ENCODE measurements at regions not wholly inside any gene's neighbourhood (a gene's known extent, or its start where the extent isn't known, plus 50 kb on each side); places are given as distances from the start of the nearest gene placed in this dataset.

DNA sequence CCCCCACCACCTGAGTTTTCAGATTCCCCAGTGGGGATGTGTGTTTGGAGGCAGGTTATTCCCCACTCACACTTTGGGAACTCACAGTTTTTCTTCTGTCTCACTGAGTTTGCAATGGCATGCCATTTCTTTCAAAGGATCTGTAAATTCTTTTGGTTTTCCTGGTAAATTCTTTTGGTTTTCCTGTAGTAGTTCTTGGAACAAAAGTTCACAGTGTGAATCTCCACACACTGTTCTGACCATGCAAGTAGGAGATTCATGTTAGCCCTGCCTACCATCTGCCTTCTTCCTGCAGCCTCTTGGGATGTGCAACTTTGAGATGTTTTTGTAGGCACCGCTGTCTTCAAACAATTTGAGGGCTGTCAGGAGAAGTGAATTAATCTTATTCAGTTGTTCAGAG is 165.6 kb upstream of the OGFRL1 start:
- DNase-seq = no peak
- intact Hi-C loops (cut with micrococcal nuclease) = no loop called here
- no peak overlapping the region for H3K4me2 ChIP-seq (replicated peaks; ENCODE audit: extremely low read depth, low read length, poor library complexity, severe bottlenecking)
- no peak overlapping the region for H2AFZ ChIP-seq (ENCODE audit: insufficient read depth, low read depth, low read length, poor library complexity, severe bottlenecking)
- no peaks in the 10 kb centered on the region for H3K27me3 ChIP-seq (ENCODE audit: control insufficient read depth in 2 of 2, insufficient read depth in 2 of 2, low read length in 2 of 2)
- H3K79me2 ChIP-seq (ENCODE audit: insufficient read depth, low read length) = no peaks in the 10 kb centered on the region
- H3K4me3 Mint-ChIP-seq = no peak overlapping the region
- H3K9me3 Mint-ChIP-seq = peaks cover 24 to 49% (median 35%) of the 10 kb centered on the region in 7 donors
- no CpG with 5 or more reads among the region's 1 CpG for WGBS (ENCODE audit: insufficient coverage)
- no peaks in the 10 kb centered on the region for H3K36me3 ChIP-seq (replicated peaks in 1 of 2; ENCODE audit: control insufficient read depth in 1 of 2, insufficient read depth in 2 of 2, low read length in 2 of 2)
- H3K27ac ChIP-seq (ENCODE audit: low read depth in 1 of 2, low read length in 2 of 2) = no peak overlapping the region
- H4K20me1 ChIP-seq (ENCODE audit: insufficient read depth, low read length) = no peaks in the 10 kb centered on the region
- no peak overlapping the region for H3K27ac Mint-ChIP-seq
- no peaks in the 10 kb centered on the region for H3K4me1 ChIP-seq (ENCODE audit: control insufficient read depth in 1 of 2, insufficient read depth in 2 of 2, low read length in 2 of 2)
- H3K4me3 ChIP-seq (replicated peaks in 1 of 3; ENCODE audit: low read depth in 2 of 3, low read length in 3 of 3) = no peak overlapping the region
- H3K36me3 Mint-ChIP-seq = peaks cover 0 to 2% of the 10 kb centered on the region in 2 donors
- no peaks in the 10 kb centered on the region for H3K27me3 Mint-ChIP-seq (ENCODE audit: low read depth in 3 of 3)
- peaks cover 6 to 19% of the 10 kb centered on the region in 2 donors for H3K9me3 ChIP-seq (replicated peaks in 1 of 2; ENCODE audit: control insufficient read depth in 1 of 2, insufficient read depth in 1 of 2, low read length in 2 of 2)
- H3K4me1 Mint-ChIP-seq = peaks cover 1% of the 10 kb centered on the region
- H3K9ac ChIP-seq (ENCODE audit: insufficient read depth, low read length, poor library complexity, severe bottlenecking) = no peak overlapping the region
- TF ChIP-seq, protein P1, sequence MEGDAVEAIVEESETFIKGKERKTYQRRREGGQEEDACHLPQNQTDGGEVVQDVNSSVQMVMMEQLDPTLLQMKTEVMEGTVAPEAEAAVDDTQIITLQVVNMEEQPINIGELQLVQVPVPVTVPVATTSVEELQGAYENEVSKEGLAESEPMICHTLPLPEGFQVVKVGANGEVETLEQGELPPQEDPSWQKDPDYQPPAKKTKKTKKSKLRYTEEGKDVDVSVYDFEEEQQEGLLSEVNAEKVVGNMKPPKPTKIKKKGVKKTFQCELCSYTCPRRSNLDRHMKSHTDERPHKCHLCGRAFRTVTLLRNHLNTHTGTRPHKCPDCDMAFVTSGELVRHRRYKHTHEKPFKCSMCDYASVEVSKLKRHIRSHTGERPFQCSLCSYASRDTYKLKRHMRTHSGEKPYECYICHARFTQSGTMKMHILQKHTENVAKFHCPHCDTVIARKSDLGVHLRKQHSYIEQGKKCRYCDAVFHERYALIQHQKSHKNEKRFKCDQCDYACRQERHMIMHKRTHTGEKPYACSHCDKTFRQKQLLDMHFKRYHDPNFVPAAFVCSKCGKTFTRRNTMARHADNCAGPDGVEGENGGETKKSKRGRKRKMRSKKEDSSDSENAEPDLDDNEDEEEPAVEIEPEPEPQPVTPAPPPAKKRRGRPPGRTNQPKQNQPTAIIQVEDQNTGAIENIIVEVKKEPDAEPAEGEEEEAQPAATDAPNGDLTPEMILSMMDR (IDR thresholded peaks at IDR 0.05) = no peak

DNA sequence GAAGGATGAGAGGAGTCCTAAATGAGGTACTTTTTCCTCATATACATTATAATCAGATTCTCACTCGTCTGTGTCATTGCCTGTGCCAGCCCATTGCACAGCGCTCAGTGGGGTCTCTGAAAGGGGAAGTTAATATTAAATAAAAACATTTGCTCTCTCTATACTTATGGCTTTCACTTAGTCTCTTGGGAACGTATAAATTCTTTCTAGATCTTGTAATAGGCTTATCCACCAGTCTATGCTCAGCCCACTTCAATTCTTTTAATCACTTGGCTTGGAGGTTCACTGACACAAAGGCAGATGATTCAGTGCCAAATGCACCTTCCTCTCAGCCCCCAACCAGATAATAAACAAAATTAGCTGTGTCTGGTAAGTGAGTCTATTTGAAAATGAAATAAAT is 164.3 kb upstream of the OGFRL1 start:
- Histone ChIP-seq H3K4me3 (replicated peaks in 1 of 3; ENCODE audit: low read depth in 2 of 3, low read length in 3 of 3) (no peak overlapping the region), H3K4me2 (replicated peaks; ENCODE audit: extremely low read depth, low read length, poor library complexity, severe bottlenecking) (no peak overlapping the region), H3K27ac (ENCODE audit: low read depth in 1 of 2, low read length in 2 of 2) (no peak overlapping the region), H3K9me3 (replicated peaks in 1 of 2; ENCODE audit: control insufficient read depth in 1 of 2, insufficient read depth in 1 of 2, low read length in 2 of 2) (peaks cover 6 to 19% of the 10 kb centered on the region in 2 donors), H3K9ac (ENCODE audit: insufficient read depth, low read length, poor library complexity, severe bottlenecking) (no peak overlapping the region), H3K79me2 (ENCODE audit: insufficient read depth, low read length) (no peaks in the 10 kb centered on the region), H3K27me3 (ENCODE audit: control insufficient read depth in 2 of 2, insufficient read depth in 2 of 2, low read length in 2 of 2) (no peaks in the 10 kb centered on the region), H3K4me1 (ENCODE audit: control insufficient read depth in 1 of 2, insufficient read depth in 2 of 2, low read length in 2 of 2) (no peaks in the 10 kb centered on the region), H2AFZ (ENCODE audit: insufficient read depth, low read depth, low read length, poor library complexity, severe bottlenecking) (no peak overlapping the region), H3K36me3 (replicated peaks in 1 of 2; ENCODE audit: control insufficient read depth in 1 of 2, insufficient read depth in 2 of 2, low read length in 2 of 2) (no peaks in the 10 kb centered on the region), H4K20me1 (ENCODE audit: insufficient read depth, low read length) (no peaks in the 10 kb centered on the region)
- TF ChIP-seq, protein P1 (IDR thresholded peaks at IDR 0.05) = no peak
- Mint-ChIP-seq H3K4me1 (peaks cover 1% of the 10 kb centered on the region), H3K9me3 (peaks cover 18 to 45% (median 24%) of the 10 kb centered on the region in 7 donors), H3K4me3 (no peak overlapping the region), H3K27ac (no peak overlapping the region), H3K36me3 (peaks cover 0 to 2% of the 10 kb centered on the region in 2 donors), H3K27me3 (ENCODE audit: low read depth in 3 of 3) (no peaks in the 10 kb centered on the region)
- whole genome bisulfite sequencing (ENCODE audit: insufficient coverage) = no CpG with 5 or more reads among the region's 3 CpGs
- intact Hi-C loops (cut with micrococcal nuclease) = no loop called here
- no peak for DNase-seq
